H1 (cell line): ENCODE measurements at regions not wholly inside any gene's neighbourhood (a gene's known extent, or its start where the extent isn't known, plus 50 kb on each side); places are given as distances from the start of the nearest gene placed in this dataset.

ENCODE experiments used
- CTCF ChIA-PET: fragments of 300-600 bp; sonication (Branson Sonifier 250); formaldehyde crosslinking; loops from one replicate; lab custom pipeline; 2021; ENCODE audit not compliant: partially characterized antibody; lab: Charles Lee
- POLR2A ChIA-PET: fragments of 300-600 bp; sonication (Branson Sonifier 250); formaldehyde crosslinking; loops from one replicate; lab custom pipeline; 2021; ENCODE audit warnings: inconsistent platforms; ENCODE audit not compliant: partially characterized antibody; lab: Charles Lee
- DNase-seq, 2 experiments: peaks; one replicate each; pipeline versions ENCODE4 v3.0.0 to v3.0.0-alpha.2; 2010 to 2022; ENCODE audit warnings: low spot score in 2 of 2, low read depth in 1 of 2, mixed read lengths in 1 of 2
- FAIRE-seq: peaks from 2 replicates; lab custom pipeline; 2011; peaks lifted over from hg19 to GRCh38; lab: Jason Lieb, UNC
- H2AFZ ChIP-seq: 2 replicates; pipeline ENCODE4 v1.8.1; 2012; ENCODE audit warnings: low read length, inconsistent platforms
- H2AK5ac ChIP-seq: 2 replicates; pipeline ENCODE4 v1.6.1; 2013; ENCODE audit warnings: low read depth, low read length
- H2BK120ac ChIP-seq: replicated peaks from 2 replicates; pipeline ENCODE3; 2013; ENCODE audit warnings: low read depth, low read length, inconsistent platforms
- H2BK12ac ChIP-seq: 2 replicates; pipeline ENCODE4 v1.6.1; 2013; ENCODE audit warnings: low read depth, low read length
- H2BK15ac ChIP-seq: 2 replicates; pipeline ENCODE4 v1.6.1; 2013; ENCODE audit warnings: low read length
- H2BK20ac ChIP-seq: 2 replicates; pipeline ENCODE4 v1.6.1; 2013; ENCODE audit warnings: low read length
- H2BK5ac ChIP-seq: 2 replicates; pipeline ENCODE4 v1.6.1; 2013; ENCODE audit warnings: low read depth, low read length
- H3K14ac ChIP-seq: 2 replicates; pipeline ENCODE4 v1.6.1; 2013; ENCODE audit warnings: inconsistent platforms; ENCODE audit not compliant: insufficient read length
- H3K18ac ChIP-seq: 2 replicates; pipeline ENCODE4 v1.6.1; 2013; ENCODE audit warnings: low read length; ENCODE audit errors: extremely low read depth
- H3K23ac ChIP-seq: 2 replicates; pipeline ENCODE4 v1.6.1; 2013; ENCODE audit warnings: inconsistent platforms; ENCODE audit not compliant: insufficient read length
- H3K23me2 ChIP-seq: 2 replicates; pipeline ENCODE4 v1.6.1; 2013; ENCODE audit warnings: low read depth, low read length
- H3K27ac ChIP-seq: 2 replicates; pipeline ENCODE4 v1.6.1; 2011; ENCODE audit warnings: low read depth, low read length, inconsistent platforms
- H3K27me3 ChIP-seq, 4 experiments: replicated peaks in 1 of 4; 1 replicate in 1 of 4; 2 replicates in 3 of 4; pipeline versions ENCODE4 v1.6.1 to v1.8.1; 2011 to 2013; ENCODE audit warnings: low read length in 3 of 4, mild to moderate bottlenecking in 3 of 4, inconsistent platforms in 2 of 4, mixed read lengths in 2 of 4, moderate library complexity in 1 of 4; ENCODE audit not compliant: control insufficient read depth in 3 of 4, insufficient read depth in 3 of 4; ENCODE audit errors: extremely low read depth in 1 of 4
- H3K36me3 ChIP-seq, 4 experiments: 2 replicates each; pipeline versions ENCODE4 v1.6.1 to v1.8.1; 2011 to 2013; ENCODE audit warnings: mild to moderate bottlenecking in 4 of 4, low read length in 3 of 4, moderate library complexity in 2 of 4, control low read depth in 1 of 4, inconsistent platforms in 1 of 4; ENCODE audit not compliant: insufficient read depth in 4 of 4, control insufficient read depth in 2 of 4
- H3K4ac ChIP-seq: replicated peaks from 2 replicates; pipeline ENCODE3; 2013; ENCODE audit warnings: low read length, low read depth, mixed read lengths, inconsistent platforms; ENCODE audit not compliant: insufficient read length
- H3K4me1 ChIP-seq, 4 experiments: replicated peaks in 1 of 4; 1 replicate in 1 of 4; 2 replicates in 3 of 4; pipeline versions ENCODE4 v1.6.1 to v1.8.1; 2011 to 2013; ENCODE audit warnings: low read length in 3 of 4, inconsistent platforms in 2 of 4, mixed read lengths in 1 of 4; ENCODE audit not compliant: insufficient read depth in 4 of 4, control insufficient read depth in 3 of 4
- H3K4me2 ChIP-seq, 2 experiments: 2 replicates each; pipeline versions ENCODE4 v1.6.1 to v1.8.1; 2011 to 2013; ENCODE audit warnings: low read depth in 2 of 2, low read length in 2 of 2, control low read depth in 1 of 2, inconsistent platforms in 1 of 2, mild to moderate bottlenecking in 1 of 2; ENCODE audit not compliant: insufficient read depth in 1 of 2
- H3K4me3 ChIP-seq, 4 experiments: fragments of 200-600, 300-600 bp in 1 of 4; sonication (generic), shearing (Covaris generic), sonication (Bioruptor Twin) in 1 of 4; 2 replicates each; pipeline versions ENCODE4 v1.5.1 to v1.8.1; 2011 to 2016; ENCODE audit warnings: low read length in 4 of 4, low read depth in 3 of 4, control low read depth in 2 of 4, inconsistent platforms in 2 of 4, mild to moderate bottlenecking in 2 of 4, mixed read lengths in 1 of 4, moderate library complexity in 1 of 4; ENCODE audit not compliant: insufficient read depth in 2 of 4; ENCODE audit errors: extremely low read depth in 1 of 4
- H3K56ac ChIP-seq: replicated peaks from 2 replicates; pipeline ENCODE3; 2013; ENCODE audit warnings: low read depth, mild to moderate bottlenecking, mixed read lengths, low read length, inconsistent platforms; ENCODE audit not compliant: insufficient read length
- H3K79me1 ChIP-seq: 2 replicates; pipeline ENCODE4 v1.6.1; 2013; ENCODE audit warnings: low read depth, low read length, control low read depth
- H3K79me2 ChIP-seq, 2 experiments: 2 replicates each; pipeline versions ENCODE4 v1.6.1 to v1.8.1; 2012 to 2013; ENCODE audit warnings: low read length in 2 of 2, mild to moderate bottlenecking in 2 of 2, inconsistent platforms in 1 of 2; ENCODE audit not compliant: insufficient read depth in 2 of 2, control insufficient read depth in 1 of 2
- H3K9ac ChIP-seq, 4 experiments: replicated peaks in 1 of 4; 1 replicate in 1 of 4; 2 replicates in 3 of 4; pipeline versions ENCODE4 v1.6.1 to v1.8.1; 2011 to 2013; ENCODE audit warnings: low read depth in 3 of 4, low read length in 3 of 4, control low read depth in 2 of 4, mild to moderate bottlenecking in 2 of 4, moderate library complexity in 2 of 4, inconsistent platforms in 1 of 4; ENCODE audit errors: extremely low read depth in 1 of 4
- H3K9me3 ChIP-seq, 2 experiments: 2 replicates each; pipeline versions ENCODE4 v1.6.1 to v1.8.1; 2012 to 2013; ENCODE audit warnings: mild to moderate bottlenecking in 2 of 2, moderate library complexity in 2 of 2, control low read depth in 1 of 2, inconsistent platforms in 1 of 2, low read depth in 1 of 2, low read length in 1 of 2, mixed read lengths in 1 of 2; ENCODE audit not compliant: insufficient read depth in 2 of 2
- H4K20me1 ChIP-seq, 2 experiments: replicated peaks in 1 of 2; 2 replicates each; pipeline versions ENCODE3 to v1.8.1; 2011 to 2013; ENCODE audit warnings: inconsistent platforms in 2 of 2, low read length in 2 of 2, mild to moderate bottlenecking in 1 of 2; ENCODE audit not compliant: insufficient read depth in 2 of 2, control insufficient read depth in 1 of 2
- H4K5ac ChIP-seq: 2 replicates; pipeline ENCODE4 v1.6.1; 2013; ENCODE audit warnings: low read length, low read depth, mixed read lengths, inconsistent platforms; ENCODE audit not compliant: insufficient read length
- H4K8ac ChIP-seq: 2 replicates; pipeline ENCODE4 v1.8.0; 2013; ENCODE audit warnings: mild to moderate bottlenecking, moderate library complexity, low read length, inconsistent platforms; ENCODE audit not compliant: insufficient read depth; ENCODE audit errors: extremely low read depth
- H4K91ac ChIP-seq: replicated peaks from 2 replicates; pipeline ENCODE3; 2013; ENCODE audit warnings: low read length, mixed read lengths, inconsistent platforms; ENCODE audit not compliant: insufficient read length
- KDM5A ChIP-seq: fragments of 200-600 bp; IDR thresholded peaks from 2 replicates; pipeline ENCODE4 v1.7.1; 2012; ENCODE audit warnings: mild to moderate bottlenecking, low read length, inconsistent platforms, mixed read lengths
- MAFK ChIP-seq: IDR thresholded peaks from 2 replicates; pipeline ENCODE4 v1.6.1; 2012; ENCODE audit warnings: low read depth, mild to moderate bottlenecking, improper control_type of control experiment, low read length
- NANOG ChIP-seq: IDR thresholded peaks from 2 replicates; pipeline ENCODE4 v1.6.1; 2011; ENCODE audit warnings: low read length, low read depth, mild to moderate bottlenecking, inconsistent platforms; ENCODE audit not compliant: insufficient read depth, poor library complexity, severe bottlenecking
- POU5F1 ChIP-seq: IDR thresholded peaks from 2 replicates; pipeline ENCODE4 v1.6.1; 2011; ENCODE audit warnings: low read depth, mild to moderate bottlenecking, low read length, moderate library complexity
- TBP ChIP-seq: IDR thresholded peaks from 2 replicates; pipeline ENCODE4 v1.6.1; 2011; ENCODE audit warnings: low read depth, low read length, improper control_type of control experiment
- WGBS, 2 experiments: shearing (Covaris generic) in 1 of 2; methylation state at CpG; one replicate each; pipeline versions ENCODE4 v1.1.6 to v1.1.7; 2013 to 2015; ENCODE audit warnings: low lambda C conversion rate in 2 of 2, mixed read lengths in 2 of 2, inconsistent platforms in 1 of 2, low coverage in 1 of 2, missing lambda C conversion rate in 1 of 2; ENCODE audit not compliant: insufficient replicate concordance in 2 of 2, insufficient coverage in 1 of 2, insufficient read length in 1 of 2; ENCODE audit errors: extremely low coverage in 1 of 2, missing lambda C conversion rate in 1 of 2; 5-methylcytosine and 5-hydroxymethylcytosine counted together
- TF ChIP-seq, protein P1 (sequence below): IDR thresholded peaks from 2 replicates; pipeline ENCODE4 v1.6.1; 2012; ENCODE audit warnings: low read length, inconsistent platforms

GRCh38 chr12:42936260-42936659 is 346.7 kb upstream of the PRICKLE1 start:
- H3K18ac ChIP-seq = no peak overlapping the region
- no peaks in the 10 kb centered on the region for H3K4me1 ChIP-seq
- no peaks in the 10 kb centered on the region for H4K20me1 ChIP-seq
- H4K5ac ChIP-seq = no peak overlapping the region
- no peak overlapping the region for H2BK20ac ChIP-seq
- H3K79me2 ChIP-seq = no peaks in the 10 kb centered on the region
- ChIA-PET POLR2A (no interaction called here), CTCF (no interaction called here)
- no peak overlapping the region for H3K4me2 ChIP-seq
- no peaks in the 10 kb centered on the region for H3K36me3 ChIP-seq
- TF ChIP-seq MAFK = no peak
- no peak for TF ChIP-seq POU5F1
- TF ChIP-seq TBP = no peak
- TF ChIP-seq, protein P1, sequence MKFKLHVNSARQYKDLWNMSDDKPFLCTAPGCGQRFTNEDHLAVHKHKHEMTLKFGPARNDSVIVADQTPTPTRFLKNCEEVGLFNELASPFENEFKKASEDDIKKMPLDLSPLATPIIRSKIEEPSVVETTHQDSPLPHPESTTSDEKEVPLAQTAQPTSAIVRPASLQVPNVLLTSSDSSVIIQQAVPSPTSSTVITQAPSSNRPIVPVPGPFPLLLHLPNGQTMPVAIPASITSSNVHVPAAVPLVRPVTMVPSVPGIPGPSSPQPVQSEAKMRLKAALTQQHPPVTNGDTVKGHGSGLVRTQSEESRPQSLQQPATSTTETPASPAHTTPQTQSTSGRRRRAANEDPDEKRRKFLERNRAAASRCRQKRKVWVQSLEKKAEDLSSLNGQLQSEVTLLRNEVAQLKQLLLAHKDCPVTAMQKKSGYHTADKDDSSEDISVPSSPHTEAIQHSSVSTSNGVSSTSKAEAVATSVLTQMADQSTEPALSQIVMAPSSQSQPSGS = no peak
- TF ChIP-seq NANOG = no peak
- no peak for TF ChIP-seq KDM5A
- no peak overlapping the region for H3K23ac ChIP-seq
- H3K23me2 ChIP-seq = no peaks in the 10 kb centered on the region
- WGBS, 2 experiments = 93% methylated on average over 1 of the region's 1 CpG; no CpG with 5 or more reads in 1 of the 2 experiments
- no peak overlapping the region for H3K4ac ChIP-seq
- H3K79me1 ChIP-seq = no peaks in the 10 kb centered on the region
- FAIRE-seq = no peak
- no peak overlapping the region for H4K8ac ChIP-seq
- H3K27me3 ChIP-seq = no peaks in the 10 kb centered on the region
- no peak overlapping the region for H2AFZ ChIP-seq
- H3K56ac ChIP-seq = no peak overlapping the region
- H2BK5ac ChIP-seq = no peak overlapping the region
- H2AK5ac ChIP-seq = no peak overlapping the region
- no peak overlapping the region for H2BK120ac ChIP-seq
- no peak for DNase-seq
- no peak overlapping the region for H2BK15ac ChIP-seq
- peaks cover 0 to 3% of the 10 kb centered on the region in 2 experiments; a peak in 1 of 4 replicates for H3K9me3 ChIP-seq
- H2BK12ac ChIP-seq = no peak overlapping the region
- no peak overlapping the region for H3K4me3 ChIP-seq
- no peak overlapping the region for H3K14ac ChIP-seq
- H3K9ac ChIP-seq = no peak overlapping the region
- no peak overlapping the region for H3K27ac ChIP-seq
- no peak overlapping the region for H4K91ac ChIP-seq
